Pancreas (tissue), 10 donors: ENCODE measurements at regions not wholly inside any gene's neighbourhood (a gene's known extent, or its start where the extent isn't known, plus 50 kb on each side); places are given as distances from the start of the nearest gene placed in this dataset.

Experiments used
- ATAC-seq, 4 donors: fragments of 200-7000 bp; cut with Tn5 transposase; one replicate each; pipeline versions ENCODE4 v1.8.0 to v1.9.1; 2020; ENCODE audit warnings: mild to moderate bottlenecking in 4 of 4, moderate library complexity in 4 of 4
- DNase-seq, 6 donors: peaks; one replicate each; pipeline ENCODE4 v3.0.0-alpha.2; 2020
- FAIRE-seq: peaks from 2 replicates; lab custom pipeline; 2012; peaks lifted over from hg19 to GRCh38; lab: Jason Lieb, UNC
- H3K27ac ChIP-seq, 4 donors: fragments of 200-600 bp; sonication (generic); 1 replicate in 3 of 4; 2 replicates in 1 of 4; pipeline versions ENCODE4 v1.5.0 to v1.8.0; 2020
- H3K27me3 ChIP-seq, 4 donors: fragments of 200-600 bp; one replicate each; pipeline ENCODE4 v1.8.0; 2021
- H3K36me3 ChIP-seq, 3 donors: fragments of 200-600 bp; sonication (generic) in 1 of 3; one replicate each; pipeline versions ENCODE4 v1.5.0 to v1.8.0; 2020 to 2021
- H3K4me1 ChIP-seq, 3 donors: fragments of 200-600 bp; one replicate each; pipeline ENCODE4 v1.8.0; 2021
- H3K4me3 ChIP-seq, 4 donors: fragments of 200-600 bp; sonication (generic) in 2 of 4; one replicate each; pipeline versions ENCODE4 v1.5.0 to v1.8.0; 2020 to 2021
- H3K9me3 ChIP-seq, 4 donors: fragments of 200-600 bp; one replicate each; pipeline ENCODE4 v1.8.0; 2021
- CTCF ChIP-seq, 4 donors: fragments of 200-600 bp; sonication (generic) in 3 of 4; IDR thresholded peaks; one replicate each; pipeline versions ENCODE4 v1.5.0 to v1.8.0; 2021; ENCODE audit warnings: antibody characterized with exemption in 4 of 4
- WGBS, 2 donors: extraction: QIAGEN DNeasy Blood & Tissue Kit; methylation state at CpG; one replicate each; pipeline ENCODE4 v1.1.7; 2013; 5-methylcytosine and 5-hydroxymethylcytosine counted together
- intact Hi-C, 3 donors: fragments of 100-400 bp; cut with DNase I; formaldehyde crosslinking; loops; one replicate each; pipeline versions ENCODE4 v1.11.1 to v1.14.2; 2022
- donor health status: healthy with polysubstance abuse.
- donor health status: DM: no; HTN: no; CAD: no; lungs with moderate emphysema.
- donor health status: DM: no; HTN: no; CAD: no.
- donor health status: control.
- donor health status: control.
- donor health status: Bipolar disorder and iron deficiency.
- donor health status: DM: yes; HTN: yes; CAD: no.
- donor health status: DM: no; HTN: no; CAD: no.
- donor health status: DM: no; HTN: no; CAD: no.
- donor health status: DM: yes; HTN: yes; CAD: no.

GRCh38 chr9:82668689-82669199 lies 394.2 kb downstream of the RASEF start:
- H3K36me3 ChIP-seq, result no peaks in the 10 kb centered on the region
- FAIRE-seq, result no peak
- ATAC-seq, result peak in 2 of 4 donors; percentile 44 to 56
- no peaks in the 10 kb centered on the region for H3K9me3 ChIP-seq
- no peaks in the 10 kb centered on the region for H3K4me1 ChIP-seq
- intact Hi-C loops, result no loop called here
- TF ChIP-seq CTCF (IDR thresholded peaks at IDR 0.05), result no peak
- H3K27ac ChIP-seq, result no peak overlapping the region
- WGBS, 2 donors, result 52 to 53% methylated on average over 5 of the region's 5 CpGs
- no peak for DNase-seq
- no peaks in the 10 kb centered on the region for H3K27me3 ChIP-seq
- H3K4me3 ChIP-seq, result no peak overlapping the region

DNA sequence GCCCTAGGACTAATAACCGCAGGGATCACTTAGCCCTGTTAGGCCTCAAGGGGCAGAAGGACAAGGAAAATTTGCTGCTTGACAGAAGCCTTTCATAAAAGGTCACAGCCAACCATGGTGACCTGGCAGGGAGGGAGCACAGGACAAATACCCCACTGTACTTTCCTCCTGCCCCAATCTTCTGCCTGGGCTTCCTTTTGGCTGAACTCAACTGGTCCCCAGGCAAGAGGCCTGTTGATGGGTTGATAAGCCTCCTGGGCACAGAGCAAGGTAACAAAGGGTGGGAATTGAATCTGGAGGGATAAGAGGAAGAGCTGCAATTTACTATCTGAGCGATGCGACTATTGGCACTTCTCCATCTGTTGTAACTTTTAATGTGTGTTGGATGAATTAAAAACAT lies 392.9 kb downstream of the RASEF start:
- TF ChIP-seq CTCF (IDR thresholded peaks at IDR 0.05), result no peak
- Histone ChIP-seq H3K27me3 (no peaks in the 10 kb centered on the region), H3K27ac (no peak overlapping the region), H3K36me3 (no peaks in the 10 kb centered on the region), H3K4me3 (no peak overlapping the region), H3K4me1 (no peaks in the 10 kb centered on the region), H3K9me3 (no peaks in the 10 kb centered on the region)
- intact Hi-C loops, result no loop called here
- ATAC-seq, result no peak
- DNase-seq, result no peak
- 92 to 95% methylated on average over 3 of the region's 3 CpGs for WGBS, 2 donors
- FAIRE-seq, result no peak

DNA sequence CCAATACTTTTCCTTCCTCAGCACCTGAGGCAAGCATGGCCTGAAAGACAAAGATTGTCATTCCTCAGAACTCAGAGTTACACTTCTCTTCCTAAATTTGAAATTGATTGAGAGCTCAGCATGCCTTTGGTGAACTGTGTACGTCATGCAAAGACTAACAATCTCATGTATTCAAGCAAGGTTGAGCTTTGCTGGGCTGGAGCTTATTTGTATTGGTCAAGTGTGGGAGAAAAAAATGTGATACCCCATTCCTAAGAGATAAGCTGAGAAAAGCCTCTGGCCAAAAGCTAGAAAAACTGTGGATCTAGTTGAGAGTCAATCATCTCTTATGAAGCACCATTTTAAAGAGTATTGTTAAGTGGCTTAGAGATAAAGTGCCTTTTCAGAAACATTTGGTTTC lies 392.2 kb downstream of the RASEF start:
- no peak overlapping the region for H3K4me3 ChIP-seq
- no peaks in the 10 kb centered on the region for H3K4me1 ChIP-seq
- H3K27ac ChIP-seq, result no peak overlapping the region
- intact Hi-C loops, result no loop called here
- 46 to 56% methylated on average over 1 of the region's 1 CpG for WGBS, 2 donors
- DNase-seq, result no peak
- no peak for FAIRE-seq
- H3K27me3 ChIP-seq, result no peaks in the 10 kb centered on the region
- H3K36me3 ChIP-seq, result no peaks in the 10 kb centered on the region
- no peak for ATAC-seq
- no peak for TF ChIP-seq CTCF (IDR thresholded peaks at IDR 0.05)
- H3K9me3 ChIP-seq, result no peaks in the 10 kb centered on the region

GRCh38 chr9:82673201-82673600 lies 389.7 kb downstream of the RASEF start:
- H3K27ac ChIP-seq, result no peak overlapping the region
- no peak for ATAC-seq
- H3K4me3 ChIP-seq, result no peak overlapping the region
- no peaks in the 10 kb centered on the region for H3K36me3 ChIP-seq
- H3K27me3 ChIP-seq, result no peaks in the 10 kb centered on the region
- no peak for DNase-seq
- H3K9me3 ChIP-seq, result no peaks in the 10 kb centered on the region
- intact Hi-C loops, result no loop called here
- no peak for TF ChIP-seq CTCF (IDR thresholded peaks at IDR 0.05)
- H3K4me1 ChIP-seq, result no peaks in the 10 kb centered on the region
- WGBS, 2 donors, result 93 to 97% methylated on average over 1 of the region's 1 CpG
- peak; percentile 17 for FAIRE-seq

- H3K36me3 ChIP-seq, result no peaks in the 10 kb centered on the region
- H3K4me1 ChIP-seq, result no peaks in the 10 kb centered on the region
- FAIRE-seq (no peak), ATAC-seq (no peak), DNase-seq (no peak)
- WGBS, 2 donors, result 55 to 57% methylated on average over 3 of the region's 3 CpGs
- intact Hi-C loops, result no loop called here
- TF ChIP-seq CTCF (IDR thresholded peaks at IDR 0.05), result no peak
- H3K27ac ChIP-seq, result no peak overlapping the region
- no peaks in the 10 kb centered on the region for H3K27me3 ChIP-seq
- no peaks in the 10 kb centered on the region for H3K9me3 ChIP-seq
- H3K4me3 ChIP-seq, result no peak overlapping the region
Observed at GRCh38 chr9:82673919-82674318, 389.0 kb downstream of the RASEF start.
